NCI-H1105 (cell line): ENCODE measurements at regions not wholly inside any gene's neighbourhood (a gene's known extent, or its start where the extent isn't known, plus 50 kb on each side); places are given as distances from the start of the nearest gene placed in this dataset.
"Not testable (repeated sequence)": the region's sequence is repeated elsewhere in the genome, so short reads cannot be mapped to it uniquely, and the experiment has no call there.

ENCODE experiments used
- DNase-seq: peaks from one replicate; lab custom pipeline; 2025; lab: John Stamatoyannopoulos, UW

- no peak for DNase-seq
Observed at GRCh38 chr7:89401099-89401498, 605.6 kb upstream of the TEX47 start.

- no peak for DNase-seq
Observed at GRCh38 chr7:89401690-89402089, 606.2 kb upstream of the TEX47 start.

- no peak for DNase-seq
Observed at GRCh38 chr7:89451911-89452310, 656.4 kb upstream of the TEX47 start.

GRCh38 chr7:89456556-89456955 lies 661.0 kb upstream of the TEX47 start:
- DNase-seq, result no peak

GRCh38 chr7:89458114-89458513 lies 662.6 kb upstream of the TEX47 start:
- no peak for DNase-seq

GRCh38 chr7:89474456-89474855 lies 678.9 kb upstream of the TEX47 start:
- no peak for DNase-seq

- no peak for DNase-seq
Observed at GRCh38 chr7:89477991-89478390, 676.3 kb upstream of the STEAP1 start.

GRCh38 chr7:89495704-89496103 lies 658.6 kb upstream of the STEAP1 start:
- DNase-seq, result no peak

- DNase-seq, result no peak
Observed at GRCh38 chr7:89500084-89500483, 654.2 kb upstream of the STEAP1 start.

GRCh38 chr7:89503281-89503680 lies 651.0 kb upstream of the STEAP1 start:
- no peak for DNase-seq

GRCh38 chr7:89507034-89507433 lies 647.2 kb upstream of the STEAP1 start:
- no peak for DNase-seq

GRCh38 chr7:89511900-89512299 lies 642.4 kb upstream of the STEAP1 start:
- no peak for DNase-seq

GRCh38 chr7:89514970-89515369 lies 639.3 kb upstream of the STEAP1 start:
- no peak for DNase-seq

- DNase-seq, result no peak
Observed at GRCh38 chr7:89517815-89518214, 636.5 kb upstream of the STEAP1 start.

GRCh38 chr7:89549768-89550167 lies 604.5 kb upstream of the STEAP1 start:
- no peak for DNase-seq

GRCh38 chr7:89554209-89554608 lies 600.1 kb upstream of the STEAP1 start:
- DNase-seq, result no peak

GRCh38 chr7:89559596-89559995 lies 594.7 kb upstream of the STEAP1 start:
- no peak for DNase-seq

GRCh38 chr7:89563597-89563996 lies 590.7 kb upstream of the STEAP1 start:
- DNase-seq, result no peak

- no peak for DNase-seq
Observed at GRCh38 chr7:89584896-89585295, 569.4 kb upstream of the STEAP1 start.

- DNase-seq, result no peak
Observed at GRCh38 chr7:89593125-89593524, 561.1 kb upstream of the STEAP1 start.

GRCh38 chr7:89602984-89603383 lies 551.3 kb upstream of the STEAP1 start:
- no peak for DNase-seq

- DNase-seq, result no peak
Observed at GRCh38 chr7:89605362-89605761, 548.9 kb upstream of the STEAP1 start.

GRCh38 chr7:89606511-89606910 lies 547.8 kb upstream of the STEAP1 start:
- DNase-seq, result no peak

GRCh38 chr7:89607792-89608191 lies 546.5 kb upstream of the STEAP1 start:
- no peak for DNase-seq

- not testable (repeated sequence) for DNase-seq
Observed at GRCh38 chr7:89616829-89617228, 537.4 kb upstream of the STEAP1 start.
